GM23338 (cell line): ENCODE measurements at regions not wholly inside any gene's neighbourhood (a gene's known extent, or its start where the extent isn't known, plus 50 kb on each side); places are given as distances from the start of the nearest gene placed in this dataset.

Experiments used
- CREB1 ChIP-seq: fragments of 250-450 bp; sonication (Bioruptor Pico); IDR thresholded peaks from 2 replicates; pipeline ENCODE4 v1.5.0; 2020; ENCODE audit warnings: low read depth, mild to moderate bottlenecking, moderate library complexity
- CTCF ChIP-seq, 2 experiments: fragments of 200-600 bp in 1 of 2; sonication (generic) in 1 of 2; conservative IDR thresholded peaks; 2 replicates each; pipeline versions ENCODE4 v1.5.1 to v1.6.1; 2016 to 2017; ENCODE audit warnings: antibody characterized with exemption in 2 of 2, low read depth in 2 of 2, mild to moderate bottlenecking in 2 of 2, moderate library complexity in 1 of 2
- EZH2 ChIP-seq: fragments of 200-600 bp; sonication (generic); IDR thresholded peaks from one replicate; pipeline ENCODE4 v1.8.0; 2017; ENCODE audit warnings: antibody characterized with exemption, mild to moderate bottlenecking, low read depth; ENCODE audit not compliant: unreplicated experiment
- EZH2phosphoT487 ChIP-seq: fragments of 200-600 bp; sonication (generic); IDR thresholded peaks from one replicate; pipeline ENCODE4 v1.8.1; 2018; ENCODE audit warnings: antibody characterized with exemption; ENCODE audit not compliant: unreplicated experiment
- JUNB ChIP-seq: IDR thresholded peaks from one replicate; pipeline ENCODE4 v1.6.1; 2016; ENCODE audit warnings: antibody characterized with exemption; ENCODE audit not compliant: unreplicated experiment
- NANOG ChIP-seq: IDR thresholded peaks from 2 replicates; pipeline ENCODE4 v1.6.1; 2016; ENCODE audit warnings: antibody characterized with exemption, borderline replicate concordance
- POLR2AphosphoS5 ChIP-seq: IDR thresholded peaks from 2 replicates; pipeline ENCODE4 v1.6.1; 2016; ENCODE audit warnings: antibody characterized with exemption, low read depth
- REST ChIP-seq: IDR thresholded peaks from one replicate; pipeline ENCODE4 v1.6.1; 2018; ENCODE audit warnings: antibody characterized with exemption; ENCODE audit not compliant: unreplicated experiment
- STAT1 ChIP-seq: IDR thresholded peaks from one replicate; pipeline ENCODE4 v1.6.1; 2016; ENCODE audit warnings: antibody characterized with exemption; ENCODE audit not compliant: unreplicated experiment
- ZNF114 ChIP-seq: fragments of 250-450 bp; sonication (Bioruptor Pico); IDR thresholded peaks from 2 replicates; pipeline ENCODE4 v1.5.0; 2020; ENCODE audit warnings: mild to moderate bottlenecking, moderate library complexity
- ZNF331 ChIP-seq: fragments of 250-450 bp; sonication (Bioruptor Pico); IDR thresholded peaks from 2 replicates; pipeline ENCODE4 v1.5.0; 2020; ENCODE audit warnings: low read depth, mild to moderate bottlenecking, moderate library complexity
- TF ChIP-seq, protein P1 (sequence below): fragments of 250-450 bp; sonication (Bioruptor Pico); IDR thresholded peaks from 2 replicates; pipeline ENCODE4 v1.5.0; 2020; ENCODE audit warnings: mild to moderate bottlenecking, moderate library complexity
- TF ChIP-seq, protein P2 (sequence below): IDR thresholded peaks from 2 replicates; pipeline ENCODE4 v1.6.1; 2016; ENCODE audit warnings: antibody characterized with exemption

DNA sequence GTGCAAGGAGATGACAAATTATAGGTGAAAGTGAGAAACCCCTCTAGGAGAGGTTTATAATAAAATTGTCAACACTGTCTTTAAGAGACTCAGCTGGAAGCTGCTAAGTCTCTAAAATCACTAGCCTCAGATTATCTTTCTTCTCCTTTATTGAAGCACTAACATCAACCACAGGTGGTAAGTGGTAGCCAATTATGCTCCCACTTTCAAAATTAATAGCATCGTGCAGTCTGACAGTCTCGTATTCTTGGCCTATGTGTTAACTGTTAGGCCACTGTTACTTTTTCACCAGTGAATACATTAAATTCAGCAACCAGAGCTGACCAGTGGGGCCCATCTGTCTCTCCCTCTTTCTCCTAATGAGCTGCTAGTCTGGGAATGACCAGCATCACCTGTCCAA, 674.1 kb downstream of the RAPGEF2 start:
- TF ChIP-seq CTCF (conservative IDR thresholded peaks at IDR 0.05; ENCODE audit: low read depth in 2 of 2) (no peak), REST (no peak), JUNB (no peak), POLR2AphosphoS5 (no peak), CREB1 (CRISPR knock-in tag) (no peak), ZNF114 (no peak), EZH2phosphoT487 (no peak), EZH2 (no peak), ZNF331 (CRISPR knock-in tag) (no peak), STAT1 (no peak), NANOG (no peak)
- TF ChIP-seq, protein P1, sequence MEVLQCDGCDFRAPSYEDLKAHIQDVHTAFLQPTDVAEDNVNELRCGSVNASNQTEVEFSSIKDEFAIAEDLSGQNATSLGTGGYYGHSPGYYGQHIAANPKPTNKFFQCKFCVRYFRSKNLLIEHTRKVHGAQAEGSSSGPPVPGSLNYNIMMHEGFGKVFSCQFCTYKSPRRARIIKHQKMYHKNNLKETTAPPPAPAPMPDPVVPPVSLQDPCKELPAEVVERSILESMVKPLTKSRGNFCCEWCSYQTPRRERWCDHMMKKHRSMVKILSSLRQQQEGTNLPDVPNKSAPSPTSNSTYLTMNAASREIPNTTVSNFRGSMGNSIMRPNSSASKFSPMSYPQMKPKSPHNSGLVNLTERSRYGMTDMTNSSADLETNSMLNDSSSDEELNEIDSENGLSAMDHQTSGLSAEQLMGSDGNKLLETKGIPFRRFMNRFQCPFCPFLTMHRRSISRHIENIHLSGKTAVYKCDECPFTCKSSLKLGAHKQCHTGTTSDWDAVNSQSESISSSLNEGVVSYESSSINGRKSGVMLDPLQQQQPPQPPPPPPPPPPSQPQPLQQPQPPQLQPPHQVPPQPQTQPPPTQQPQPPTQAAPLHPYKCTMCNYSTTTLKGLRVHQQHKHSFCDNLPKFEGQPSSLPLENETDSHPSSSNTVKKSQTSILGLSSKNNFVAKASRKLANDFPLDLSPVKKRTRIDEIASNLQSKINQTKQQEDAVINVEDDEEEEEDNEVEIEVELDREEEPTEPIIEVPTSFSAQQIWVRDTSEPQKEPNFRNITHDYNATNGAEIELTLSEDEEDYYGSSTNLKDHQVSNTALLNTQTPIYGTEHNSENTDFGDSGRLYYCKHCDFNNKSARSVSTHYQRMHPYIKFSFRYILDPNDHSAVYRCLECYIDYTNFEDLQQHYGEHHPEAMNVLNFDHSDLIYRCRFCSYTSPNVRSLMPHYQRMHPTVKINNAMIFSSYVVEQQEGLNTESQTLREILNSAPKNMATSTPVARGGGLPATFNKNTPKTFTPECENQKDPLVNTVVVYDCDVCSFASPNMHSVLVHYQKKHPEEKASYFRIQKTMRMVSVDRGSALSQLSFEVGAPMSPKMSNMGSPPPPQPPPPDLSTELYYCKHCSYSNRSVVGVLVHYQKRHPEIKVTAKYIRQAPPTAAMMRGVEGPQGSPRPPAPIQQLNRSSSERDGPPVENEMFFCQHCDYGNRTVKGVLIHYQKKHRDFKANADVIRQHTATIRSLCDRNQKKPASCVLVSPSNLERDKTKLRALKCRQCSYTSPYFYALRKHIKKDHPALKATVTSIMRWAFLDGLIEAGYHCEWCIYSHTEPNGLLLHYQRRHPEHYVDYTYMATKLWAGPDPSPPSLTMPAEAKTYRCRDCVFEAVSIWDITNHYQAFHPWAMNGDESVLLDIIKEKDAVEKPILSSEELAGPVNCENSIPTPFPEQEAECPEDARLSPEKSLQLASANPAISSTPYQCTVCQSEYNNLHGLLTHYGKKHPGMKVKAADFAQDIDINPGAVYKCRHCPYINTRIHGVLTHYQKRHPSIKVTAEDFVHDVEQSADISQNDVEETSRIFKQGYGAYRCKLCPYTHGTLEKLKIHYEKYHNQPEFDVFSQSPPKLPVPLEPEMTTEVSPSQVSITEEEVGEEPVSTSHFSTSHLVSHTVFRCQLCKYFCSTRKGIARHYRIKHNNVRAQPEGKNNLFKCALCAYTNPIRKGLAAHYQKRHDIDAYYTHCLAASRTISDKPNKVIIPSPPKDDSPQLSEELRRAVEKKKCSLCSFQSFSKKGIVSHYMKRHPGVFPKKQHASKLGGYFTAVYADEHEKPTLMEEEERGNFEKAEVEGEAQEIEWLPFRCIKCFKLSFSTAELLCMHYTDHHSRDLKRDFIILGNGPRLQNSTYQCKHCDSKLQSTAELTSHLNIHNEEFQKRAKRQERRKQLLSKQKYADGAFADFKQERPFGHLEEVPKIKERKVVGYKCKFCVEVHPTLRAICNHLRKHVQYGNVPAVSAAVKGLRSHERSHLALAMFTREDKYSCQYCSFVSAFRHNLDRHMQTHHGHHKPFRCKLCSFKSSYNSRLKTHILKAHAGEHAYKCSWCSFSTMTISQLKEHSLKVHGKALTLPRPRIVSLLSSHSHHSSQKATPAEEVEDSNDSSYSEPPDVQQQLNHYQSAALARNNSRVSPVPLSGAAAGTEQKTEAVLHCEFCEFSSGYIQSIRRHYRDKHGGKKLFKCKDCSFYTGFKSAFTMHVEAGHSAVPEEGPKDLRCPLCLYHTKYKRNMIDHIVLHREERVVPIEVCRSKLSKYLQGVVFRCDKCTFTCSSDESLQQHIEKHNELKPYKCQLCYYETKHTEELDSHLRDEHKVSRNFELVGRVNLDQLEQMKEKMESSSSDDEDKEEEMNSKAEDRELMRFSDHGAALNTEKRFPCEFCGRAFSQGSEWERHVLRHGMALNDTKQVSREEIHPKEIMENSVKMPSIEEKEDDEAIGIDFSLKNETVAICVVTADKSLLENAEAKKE (CRISPR knock-in tag), result no peak
- TF ChIP-seq, protein P2, sequence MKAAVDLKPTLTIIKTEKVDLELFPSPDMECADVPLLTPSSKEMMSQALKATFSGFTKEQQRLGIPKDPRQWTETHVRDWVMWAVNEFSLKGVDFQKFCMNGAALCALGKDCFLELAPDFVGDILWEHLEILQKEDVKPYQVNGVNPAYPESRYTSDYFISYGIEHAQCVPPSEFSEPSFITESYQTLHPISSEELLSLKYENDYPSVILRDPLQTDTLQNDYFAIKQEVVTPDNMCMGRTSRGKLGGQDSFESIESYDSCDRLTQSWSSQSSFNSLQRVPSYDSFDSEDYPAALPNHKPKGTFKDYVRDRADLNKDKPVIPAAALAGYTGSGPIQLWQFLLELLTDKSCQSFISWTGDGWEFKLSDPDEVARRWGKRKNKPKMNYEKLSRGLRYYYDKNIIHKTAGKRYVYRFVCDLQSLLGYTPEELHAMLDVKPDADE, result no peak
